Activated CD4-positive, alpha-beta memory T cell treated with anti-CD3 and anti-CD28 coated beads, Interleukin-2, amount 10 ng/mL, durations not matched to agents 7 days and 5 days (primary cell): ENCODE measurements at regions not wholly inside any gene's neighbourhood (a gene's known extent, or its start where the extent isn't known, plus 50 kb on each side); places are given as distances from the start of the nearest gene placed in this dataset.

Experiments used
- CTCF ChIA-PET: fragments of 350-600 bp; sonication (Branson Sonifier 250); formaldehyde crosslinking; loops from one replicate; lab custom pipeline; 2021; ENCODE audit warnings: antibody characterized with exemption, inconsistent platforms; lab: Charles Lee
- POLR2A ChIA-PET: fragments of 350-600 bp; sonication (Branson Sonifier 250); formaldehyde crosslinking; loops from one replicate; lab custom pipeline; 2021; ENCODE audit warnings: antibody characterized with exemption; lab: Charles Lee
- DNase-seq: peaks from one replicate; pipeline ENCODE4 v3.0.0-alpha.2; 2020
- H3K27ac Mint-ChIP-seq: one replicate; pipeline ENCODE4 v1.8.0; 2021; ENCODE audit warnings: mild to moderate bottlenecking, mixed read lengths
- H3K27me3 Mint-ChIP-seq: one replicate; pipeline ENCODE4 v1.8.0; 2021; ENCODE audit warnings: mixed read lengths
- H3K36me3 Mint-ChIP-seq: one replicate; pipeline ENCODE4 v1.8.0; 2021; ENCODE audit warnings: low read depth, mixed read lengths
- H3K4me1 Mint-ChIP-seq: one replicate; pipeline ENCODE4 v1.8.0; 2021; ENCODE audit warnings: mixed read lengths
- H3K4me3 Mint-ChIP-seq: one replicate; pipeline ENCODE4 v1.8.0; 2021; ENCODE audit warnings: mild to moderate bottlenecking, mixed read lengths
- H3K9me3 Mint-ChIP-seq: one replicate; pipeline ENCODE4 v1.8.0; 2021; ENCODE audit warnings: mixed read lengths

DNA sequence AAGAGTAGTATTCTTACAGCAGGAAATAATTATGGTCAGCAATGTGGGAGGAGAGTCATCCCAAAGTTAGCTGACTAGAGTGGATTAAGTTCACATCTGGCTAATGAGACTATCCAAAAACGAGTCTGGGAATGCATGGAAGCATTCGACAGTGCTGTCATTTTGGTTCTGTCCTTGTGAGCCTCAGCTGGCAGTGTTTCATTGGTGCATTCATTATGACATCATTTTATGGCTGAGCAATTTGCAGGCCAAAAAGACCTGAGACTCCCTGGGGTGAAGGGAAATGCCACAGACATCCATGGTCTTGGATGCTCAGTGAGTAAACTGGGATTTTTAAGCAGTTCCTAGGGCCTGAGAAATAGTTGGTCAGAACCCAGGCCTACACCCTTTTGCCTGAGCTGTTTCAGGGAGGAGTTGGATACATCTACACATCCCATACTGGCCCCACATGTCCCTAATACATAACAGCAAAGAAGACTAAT lies 196.4 kb upstream of the CCN2 start:
- H3K4me3 Mint-ChIP-seq = no peak overlapping the region
- no peaks in the 10 kb centered on the region for H3K27me3 Mint-ChIP-seq
- H3K9me3 Mint-ChIP-seq = no peaks in the 10 kb centered on the region
- H3K27ac Mint-ChIP-seq = no peak overlapping the region
- ChIA-PET CTCF (no interaction called here), POLR2A (no interaction called here)
- no peak for DNase-seq
- H3K4me1 Mint-ChIP-seq = no peaks in the 10 kb centered on the region
- H3K36me3 Mint-ChIP-seq = no peaks in the 10 kb centered on the region

GRCh38 chr6:132144456-132144855 lies 193.3 kb upstream of the CCN2 start:
- no peaks in the 10 kb centered on the region for H3K9me3 Mint-ChIP-seq
- H3K4me3 Mint-ChIP-seq = no peak overlapping the region
- CTCF ChIA-PET = no interaction called here
- H3K27ac Mint-ChIP-seq = no peak overlapping the region
- POLR2A ChIA-PET = no interaction called here
- no peak for DNase-seq
- H3K27me3 Mint-ChIP-seq = no peaks in the 10 kb centered on the region
- no peaks in the 10 kb centered on the region for H3K36me3 Mint-ChIP-seq
- H3K4me1 Mint-ChIP-seq = no peaks in the 10 kb centered on the region

DNA sequence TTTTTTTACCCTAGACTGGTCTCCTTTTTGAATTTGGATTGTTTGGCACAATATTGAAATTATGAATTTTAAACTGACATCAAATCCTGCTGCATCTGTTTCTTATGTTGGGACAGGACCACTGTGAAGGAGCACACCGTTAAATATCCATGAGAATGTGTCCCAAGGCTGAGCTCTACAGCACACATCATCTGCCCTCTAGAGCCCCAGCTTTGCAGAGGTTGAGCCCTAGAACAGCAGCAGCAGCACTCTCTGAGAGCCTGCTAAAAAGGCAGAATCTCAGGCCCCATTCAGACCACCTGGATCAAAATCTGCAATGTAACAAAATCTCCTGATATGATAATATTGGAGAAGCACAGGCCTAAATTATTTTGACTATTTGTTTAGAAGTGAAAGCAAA lies 192.1 kb upstream of the CCN2 start:
- POLR2A ChIA-PET = no interaction called here
- Mint-ChIP-seq H3K36me3 (no peaks in the 10 kb centered on the region), H3K27ac (no peak overlapping the region), H3K4me3 (no peak overlapping the region), H3K4me1 (no peaks in the 10 kb centered on the region), H3K27me3 (no peaks in the 10 kb centered on the region), H3K9me3 (no peaks in the 10 kb centered on the region)
- CTCF ChIA-PET = interaction anchor here (0.9 kb wide), 1 partner anchor 137 kb away, joined by 3 read pairs; no protein-coding TSS in a partner anchor
- no peak for DNase-seq

- CTCF ChIA-PET = interaction anchor here (0.9 kb wide), 1 partner anchor 137 kb away, joined by 3 read pairs; no protein-coding TSS in a partner anchor
- DNase-seq = no peak
These were observed 191.6 kb upstream of the CCN2 start for GRCh38 chr6:132142768-132143167.

DNA sequence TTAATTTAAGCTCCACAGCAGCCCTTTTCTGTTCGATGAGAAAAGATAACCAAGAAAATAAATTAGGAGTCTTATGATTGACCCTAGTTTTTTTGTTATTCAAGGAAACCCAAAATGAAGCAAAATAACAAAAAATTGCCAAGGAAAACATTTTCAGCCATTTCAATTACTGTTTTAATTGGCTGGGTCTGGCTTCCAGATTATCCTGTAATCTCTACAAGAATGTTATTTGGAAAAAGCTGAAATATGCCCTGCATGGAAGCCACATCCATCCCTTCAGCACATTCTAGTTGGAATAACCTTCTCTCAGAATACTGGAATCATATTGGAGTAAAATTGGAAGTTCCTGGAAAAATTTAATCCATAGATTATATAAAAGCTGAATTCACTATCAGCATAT lies 191.1 kb upstream of the CCN2 start:
- ChIA-PET POLR2A (no interaction called here), CTCF (interaction anchor here (0.9 kb wide), 1 partner anchor 138 kb away, joined by 3 read pairs; no protein-coding TSS in a partner anchor)
- H3K27ac Mint-ChIP-seq = no peak overlapping the region
- H3K36me3 Mint-ChIP-seq = no peaks in the 10 kb centered on the region
- H3K27me3 Mint-ChIP-seq = no peaks in the 10 kb centered on the region
- no peak for DNase-seq
- no peak overlapping the region for H3K4me3 Mint-ChIP-seq
- no peaks in the 10 kb centered on the region for H3K4me1 Mint-ChIP-seq
- no peaks in the 10 kb centered on the region for H3K9me3 Mint-ChIP-seq

More at GRCh38 chr6:132142768-132143167, 191.6 kb upstream of the CCN2 start:
- no peak overlapping the region for H3K4me3 Mint-ChIP-seq
- H3K36me3 Mint-ChIP-seq = no peaks in the 10 kb centered on the region
- H3K4me1 Mint-ChIP-seq = no peaks in the 10 kb centered on the region
- no peak overlapping the region for H3K27ac Mint-ChIP-seq
- H3K9me3 Mint-ChIP-seq = no peaks in the 10 kb centered on the region
- POLR2A ChIA-PET = no interaction called here
- H3K27me3 Mint-ChIP-seq = no peaks in the 10 kb centered on the region

DNA sequence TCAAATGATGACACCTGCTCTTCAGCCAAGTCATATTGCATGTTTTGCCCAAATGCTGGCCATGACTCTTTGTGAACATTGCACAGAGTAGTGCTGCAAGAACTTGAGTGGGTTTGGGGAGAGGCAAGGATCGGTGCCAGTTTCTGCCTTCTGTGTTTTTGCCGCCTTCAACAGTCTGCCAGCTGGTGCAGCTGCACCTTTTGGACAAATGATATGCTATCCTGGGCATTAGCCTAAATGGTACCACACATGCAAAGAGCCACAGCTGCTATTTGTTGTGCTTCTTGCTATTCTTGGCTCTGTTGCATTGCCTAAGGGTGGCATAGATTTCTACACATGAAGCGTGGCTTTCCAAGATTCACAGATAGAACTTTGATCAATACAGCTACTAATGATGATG lies 189.0 kb upstream of the CCN2 start:
- H3K36me3 Mint-ChIP-seq = no peaks in the 10 kb centered on the region
- H3K4me3 Mint-ChIP-seq = no peak overlapping the region
- POLR2A ChIA-PET = no interaction called here

GRCh38 chr6:132139611-132140010 lies 188.4 kb upstream of the CCN2 start:
- Mint-ChIP-seq H3K27ac (no peak overlapping the region), H3K27me3 (no peaks in the 10 kb centered on the region), H3K4me3 (no peak overlapping the region), H3K9me3 (no peaks in the 10 kb centered on the region), H3K4me1 (no peaks in the 10 kb centered on the region), H3K36me3 (no peaks in the 10 kb centered on the region)
- POLR2A ChIA-PET = no interaction called here
- CTCF ChIA-PET = no interaction called here
- DNase-seq = no peak

More for the DNA sequence above, 189.0 kb upstream of the CCN2 start:
- no peaks in the 10 kb centered on the region for H3K4me1 Mint-ChIP-seq
- DNase-seq = no peak
- no peaks in the 10 kb centered on the region for H3K27me3 Mint-ChIP-seq
- CTCF ChIA-PET = no interaction called here
- no peaks in the 10 kb centered on the region for H3K9me3 Mint-ChIP-seq
- H3K27ac Mint-ChIP-seq = no peak overlapping the region

DNA sequence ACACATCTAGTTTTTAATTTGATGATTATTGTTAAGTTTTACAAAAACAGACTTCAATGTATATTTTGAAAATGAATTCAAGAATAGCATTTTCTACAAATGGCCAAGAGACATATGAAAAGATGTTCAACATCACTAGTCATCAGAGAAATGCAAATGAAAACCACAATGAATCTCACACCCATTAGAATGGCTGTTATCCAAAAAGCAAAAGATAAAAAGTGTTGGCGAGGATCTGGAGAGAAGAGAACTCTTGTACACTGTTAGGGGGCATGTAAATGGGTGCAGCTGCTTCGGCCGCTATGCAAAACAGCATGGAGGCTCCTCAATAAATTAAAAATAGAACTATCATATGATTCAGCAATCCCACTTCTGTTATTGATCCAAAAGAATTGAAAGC lies 185.8 kb upstream of the CCN2 start:
- Mint-ChIP-seq H3K9me3 (no peaks in the 10 kb centered on the region), H3K4me1 (no peaks in the 10 kb centered on the region), H3K27ac (no peak overlapping the region), H3K27me3 (peaks cover 2% of the 10 kb centered on the region), H3K4me3 (no peak overlapping the region), H3K36me3 (no peaks in the 10 kb centered on the region)
- POLR2A ChIA-PET = no interaction called here
- CTCF ChIA-PET = no interaction called here
- no peak for DNase-seq

DNA sequence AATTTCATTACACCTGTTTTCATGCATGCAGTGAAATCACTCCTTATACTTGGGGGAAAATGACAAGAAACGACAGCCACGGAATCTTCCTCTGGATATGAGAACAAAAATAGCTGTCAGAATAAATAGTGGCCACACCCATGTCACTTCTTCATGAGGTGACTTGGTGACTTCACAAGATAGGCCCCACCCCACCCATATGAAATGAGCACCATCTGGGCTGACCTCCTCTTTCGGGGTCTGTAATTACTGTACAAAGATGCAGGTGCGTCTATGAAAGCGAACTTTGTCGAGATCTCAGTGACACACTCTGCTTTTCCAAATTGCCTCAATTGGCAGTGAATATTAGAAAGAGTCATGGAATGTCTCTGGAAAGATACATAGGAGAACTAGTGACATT lies 184.2 kb upstream of the CCN2 start:
- no peak for DNase-seq
- Mint-ChIP-seq H3K27ac (no peak overlapping the region), H3K4me3 (no peak overlapping the region), H3K4me1 (no peaks in the 10 kb centered on the region), H3K9me3 (no peaks in the 10 kb centered on the region), H3K27me3 (peaks cover 4% of the 10 kb centered on the region), H3K36me3 (no peaks in the 10 kb centered on the region)
- ChIA-PET POLR2A (no interaction called here), CTCF (no interaction called here)

GRCh38 chr6:132133736-132134445 lies 182.7 kb upstream of the CCN2 start:
- no peak overlapping the region for H3K4me3 Mint-ChIP-seq
- H3K4me1 Mint-ChIP-seq = no peaks in the 10 kb centered on the region
- H3K27me3 Mint-ChIP-seq = peaks cover 4% of the 10 kb centered on the region
- DNase-seq = no peak
- ChIA-PET POLR2A (no interaction called here), CTCF (no interaction called here)
- no peaks in the 10 kb centered on the region for H3K9me3 Mint-ChIP-seq
- H3K36me3 Mint-ChIP-seq = no peaks in the 10 kb centered on the region
- no peak overlapping the region for H3K27ac Mint-ChIP-seq

- ChIA-PET CTCF (no interaction called here), POLR2A (no interaction called here)
- Mint-ChIP-seq H3K36me3 (no peaks in the 10 kb centered on the region), H3K27ac (no peak overlapping the region), H3K4me1 (no peaks in the 10 kb centered on the region), H3K4me3 (no peak overlapping the region), H3K27me3 (peaks cover 4% of the 10 kb centered on the region), H3K9me3 (no peaks in the 10 kb centered on the region)
- DNase-seq = no peak
These were observed 181.9 kb upstream of the CCN2 start for GRCh38 chr6:132132924-132133639.

GRCh38 chr6:132132422-132132821 lies 181.2 kb upstream of the CCN2 start:
- ChIA-PET CTCF (no interaction called here), POLR2A (no interaction called here)
- Mint-ChIP-seq H3K27me3 (peaks cover 4% of the 10 kb centered on the region), H3K9me3 (no peaks in the 10 kb centered on the region), H3K36me3 (no peaks in the 10 kb centered on the region), H3K27ac (no peak overlapping the region), H3K4me1 (no peaks in the 10 kb centered on the region), H3K4me3 (no peak overlapping the region)
- DNase-seq = no peak

DNA sequence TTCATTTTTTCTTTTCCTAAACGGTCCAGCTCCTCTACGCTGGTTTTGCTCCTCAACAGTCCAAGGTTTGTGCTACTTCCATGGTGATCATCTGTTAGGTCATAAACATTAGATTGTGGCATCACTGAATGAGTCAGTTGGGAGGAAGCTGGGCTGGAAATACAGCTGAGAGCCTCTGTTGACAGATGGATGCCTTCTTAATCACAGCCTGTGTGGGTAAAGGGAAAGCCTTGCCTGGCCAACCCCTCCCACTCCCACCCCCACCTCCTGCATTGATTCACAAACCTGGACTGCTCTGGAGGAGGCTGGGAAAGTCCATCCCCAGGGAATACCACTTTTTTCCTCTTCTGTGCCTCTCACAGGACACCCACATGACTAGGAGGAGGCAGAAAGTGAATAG lies 180.6 kb upstream of the CCN2 start:
- POLR2A ChIA-PET = no interaction called here
- no peak overlapping the region for H3K27ac Mint-ChIP-seq
- no peak for DNase-seq
- no peaks in the 10 kb centered on the region for H3K9me3 Mint-ChIP-seq
- H3K4me3 Mint-ChIP-seq = no peak overlapping the region
- no peaks in the 10 kb centered on the region for H3K4me1 Mint-ChIP-seq
- H3K36me3 Mint-ChIP-seq = no peaks in the 10 kb centered on the region
- CTCF ChIA-PET = no interaction called here
- peaks cover 4% of the 10 kb centered on the region for H3K27me3 Mint-ChIP-seq
